OCI-LY1 (cell line): ENCODE measurements at regions not wholly inside any gene's neighbourhood (a gene's known extent, or its start where the extent isn't known, plus 50 kb on each side); places are given as distances from the start of the nearest gene placed in this dataset.

Source experiments
- H2AFZ ChIP-seq: fragments of 200-600 bp; sonication (generic), shearing (Covaris generic); 2 replicates; pipeline ENCODE4 v1.6.0; 2014; ENCODE audit warnings: antibody characterized with exemption, mild to moderate bottlenecking, low read length
- H3F3A ChIP-seq: fragments of 200-600 bp; sonication (generic), shearing (Covaris generic); 2 replicates; pipeline ENCODE4 v1.6.0; 2014; ENCODE audit warnings: mild to moderate bottlenecking, antibody characterized with exemption, low read length, moderate library complexity; ENCODE audit not compliant: insufficient read depth
- H3K27ac ChIP-seq: fragments of 200-600 bp; sonication (generic); 2 replicates; pipeline ENCODE4 v1.5.1; 2014; ENCODE audit warnings: low read length, mixed run types, mild to moderate bottlenecking, low read depth; ENCODE audit not compliant: poor library complexity, severe bottlenecking
- H3K27me3 ChIP-seq: fragments of 200-600 bp; sonication (generic); 2 replicates; pipeline ENCODE4 v1.6.0; 2014; ENCODE audit warnings: antibody characterized with exemption, mild to moderate bottlenecking, low read length, moderate library complexity; ENCODE audit not compliant: insufficient read depth
- H3K36me3 ChIP-seq: fragments of 200-600 bp; sonication (generic); 2 replicates; pipeline ENCODE4 v1.6.1; 2014; ENCODE audit warnings: mild to moderate bottlenecking, antibody characterized with exemption, low read length, moderate library complexity, mixed read lengths; ENCODE audit not compliant: insufficient read depth
- H3K4me1 ChIP-seq: fragments of 200-600 bp; sonication (generic); 2 replicates; pipeline ENCODE4 v1.5.1; 2014; ENCODE audit warnings: mild to moderate bottlenecking, low read length, moderate library complexity; ENCODE audit not compliant: insufficient read depth, severe bottlenecking
- H3K4me2 ChIP-seq: fragments of 200-600 bp; sonication (generic), shearing (Covaris generic); 2 replicates; pipeline ENCODE4 v1.6.1; 2014; ENCODE audit warnings: low read length
- H3K4me3 ChIP-seq: fragments of 200-600 bp; sonication (generic); 2 replicates; pipeline ENCODE4 v1.5.1; 2014; ENCODE audit warnings: low read length, low read depth, mild to moderate bottlenecking, mixed read lengths; ENCODE audit not compliant: poor library complexity, severe bottlenecking
- H3K79me2 ChIP-seq: fragments of 200-600 bp; shearing (Covaris generic); 2 replicates; pipeline ENCODE4 v1.6.1; 2016; ENCODE audit warnings: mixed run types, low read length, mixed read lengths; ENCODE audit not compliant: insufficient read depth
- H3K9ac ChIP-seq: fragments of 200-600 bp; sonication (generic), shearing (Covaris generic); 2 replicates; pipeline ENCODE4 v1.6.1; 2014; ENCODE audit warnings: mild to moderate bottlenecking, low read length, mixed read lengths
- H3K9me2 ChIP-seq: fragments of 200-600 bp; sonication (generic), shearing (Covaris generic); 2 replicates; pipeline ENCODE4 v1.6.1; 2014; ENCODE audit warnings: low read depth, mild to moderate bottlenecking, low read length, mixed read lengths
- H3K9me3 ChIP-seq: fragments of 200-600 bp; shearing (Covaris generic); 2 replicates; pipeline ENCODE4 v1.6.1; 2014; ENCODE audit warnings: low read length, mixed read lengths
- H4K20me1 ChIP-seq: fragments of 200-600 bp; sonication (generic), shearing (Covaris generic); 2 replicates; pipeline ENCODE4 v1.6.0; 2016; ENCODE audit warnings: mild to moderate bottlenecking, low read length; ENCODE audit not compliant: insufficient read depth
- EZH2 ChIP-seq: fragments of 200-600 bp; sonication (generic), shearing (Covaris generic); IDR thresholded peaks from 2 replicates; pipeline ENCODE4 v1.8.0; 2017; ENCODE audit warnings: borderline replicate concordance, mixed run types, mild to moderate bottlenecking, antibody characterized with exemption, low read length, moderate library complexity, mixed read lengths
- TF ChIP-seq, protein P1 (sequence below): fragments of 200-600 bp; sonication (generic), shearing (Covaris generic); IDR thresholded peaks from 2 replicates; pipeline ENCODE4 v1.5.1; 2017; ENCODE audit warnings: mild to moderate bottlenecking, antibody characterized with exemption, low read length, moderate library complexity, mixed read lengths

DNA sequence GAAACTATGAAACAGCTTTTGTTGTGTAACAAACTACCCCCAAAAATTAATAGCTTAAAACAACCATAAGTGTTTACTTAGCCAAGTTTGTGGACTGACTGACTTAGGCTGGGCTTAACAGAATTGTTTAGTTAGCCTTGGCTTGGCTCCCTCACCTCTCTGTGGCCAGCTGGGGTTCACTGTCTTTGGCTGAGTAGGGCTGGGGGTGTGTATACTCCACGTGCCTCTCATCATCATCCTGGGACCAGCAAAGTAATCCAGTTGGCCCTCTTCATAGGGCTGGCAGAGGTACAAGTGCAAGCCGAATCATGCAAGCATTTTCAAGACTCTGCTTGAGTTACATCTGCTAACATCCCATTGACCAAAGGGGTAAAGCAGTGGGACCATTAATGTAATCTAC, 252.3 kb downstream of the BRINP2 start:
- Histone ChIP-seq H3K9ac (no peak overlapping the region), H4K20me1 (no peaks in the 10 kb centered on the region), H3K36me3 (no peaks in the 10 kb centered on the region), H3K27ac (no peak overlapping the region), H3K9me2 (no peaks in the 10 kb centered on the region), H3F3A (no peaks in the 10 kb centered on the region), H3K4me1 (no peaks in the 10 kb centered on the region), H2AFZ (no peak overlapping the region), H3K4me2 (no peak overlapping the region), H3K9me3 (no peaks in the 10 kb centered on the region), H3K4me3 (no peak overlapping the region), H3K79me2 (no peaks in the 10 kb centered on the region), H3K27me3 (no peaks in the 10 kb centered on the region)
- TF ChIP-seq, protein P1, sequence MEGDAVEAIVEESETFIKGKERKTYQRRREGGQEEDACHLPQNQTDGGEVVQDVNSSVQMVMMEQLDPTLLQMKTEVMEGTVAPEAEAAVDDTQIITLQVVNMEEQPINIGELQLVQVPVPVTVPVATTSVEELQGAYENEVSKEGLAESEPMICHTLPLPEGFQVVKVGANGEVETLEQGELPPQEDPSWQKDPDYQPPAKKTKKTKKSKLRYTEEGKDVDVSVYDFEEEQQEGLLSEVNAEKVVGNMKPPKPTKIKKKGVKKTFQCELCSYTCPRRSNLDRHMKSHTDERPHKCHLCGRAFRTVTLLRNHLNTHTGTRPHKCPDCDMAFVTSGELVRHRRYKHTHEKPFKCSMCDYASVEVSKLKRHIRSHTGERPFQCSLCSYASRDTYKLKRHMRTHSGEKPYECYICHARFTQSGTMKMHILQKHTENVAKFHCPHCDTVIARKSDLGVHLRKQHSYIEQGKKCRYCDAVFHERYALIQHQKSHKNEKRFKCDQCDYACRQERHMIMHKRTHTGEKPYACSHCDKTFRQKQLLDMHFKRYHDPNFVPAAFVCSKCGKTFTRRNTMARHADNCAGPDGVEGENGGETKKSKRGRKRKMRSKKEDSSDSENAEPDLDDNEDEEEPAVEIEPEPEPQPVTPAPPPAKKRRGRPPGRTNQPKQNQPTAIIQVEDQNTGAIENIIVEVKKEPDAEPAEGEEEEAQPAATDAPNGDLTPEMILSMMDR = no peak
- no peak for TF ChIP-seq EZH2

DNA sequence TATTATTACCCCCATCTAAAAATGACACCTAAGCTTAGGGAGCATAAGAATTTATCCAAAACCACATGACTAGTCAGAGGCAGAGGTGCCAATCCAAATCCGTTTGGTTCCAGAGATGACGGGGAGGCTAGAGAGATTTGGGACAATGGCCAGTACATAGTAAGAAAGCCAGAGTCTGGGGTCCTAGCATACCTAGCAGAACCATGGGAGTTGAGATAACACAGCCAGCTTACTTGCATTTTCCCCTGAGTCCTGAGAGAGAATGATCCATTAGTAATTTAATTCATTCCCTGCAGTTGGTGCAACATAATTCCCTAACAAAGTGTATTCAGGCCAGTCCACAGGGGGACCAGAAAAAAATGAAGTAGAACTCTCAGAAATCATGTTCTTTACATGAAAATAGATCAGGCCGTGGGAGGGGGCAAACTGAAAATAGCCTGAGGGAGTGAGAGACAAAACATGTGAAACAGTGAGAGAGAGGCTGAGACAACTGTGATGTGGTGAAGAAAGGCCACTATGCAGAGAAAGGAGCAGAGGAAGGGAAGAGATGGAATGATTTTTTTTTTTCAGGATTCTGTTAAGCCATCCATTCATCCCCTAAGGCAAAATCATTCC, 243.3 kb downstream of the BRINP2 start:
- no peaks in the 10 kb centered on the region for H3K36me3 ChIP-seq
- H3K79me2 ChIP-seq = no peaks in the 10 kb centered on the region
- H3K4me3 ChIP-seq = no peak overlapping the region
- H3F3A ChIP-seq = no peaks in the 10 kb centered on the region
- H4K20me1 ChIP-seq = no peaks in the 10 kb centered on the region
- no peaks in the 10 kb centered on the region for H3K9me2 ChIP-seq
- no peaks in the 10 kb centered on the region for H3K9me3 ChIP-seq
- H3K4me1 ChIP-seq = no peaks in the 10 kb centered on the region
- no peak overlapping the region for H2AFZ ChIP-seq
- H3K27ac ChIP-seq = no peak overlapping the region
- H3K9ac ChIP-seq = no peak overlapping the region
- TF ChIP-seq, protein P1 = no peak
- TF ChIP-seq EZH2 = no peak
- no peaks in the 10 kb centered on the region for H3K27me3 ChIP-seq
- H3K4me2 ChIP-seq = no peak overlapping the region

DNA sequence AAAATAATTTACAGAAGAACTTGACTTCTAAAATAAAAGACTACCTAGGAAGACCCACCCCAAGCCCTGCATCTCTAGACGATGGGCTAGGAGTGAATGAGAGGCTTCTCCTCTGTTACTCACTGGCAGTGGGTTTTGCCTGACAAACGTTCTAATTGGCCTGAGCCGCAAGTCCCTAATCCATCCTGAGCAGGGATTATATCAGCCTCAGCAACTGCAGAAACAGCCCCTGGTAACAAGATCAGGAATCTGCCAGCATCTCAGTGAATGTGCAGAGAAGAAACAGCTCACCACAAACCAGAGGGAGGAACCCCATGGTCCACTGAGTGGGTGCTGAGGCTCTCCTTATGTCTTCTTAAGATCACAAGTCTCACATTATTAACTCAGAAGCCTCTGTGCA, 240.6 kb downstream of the BRINP2 start:
- H3K4me2 ChIP-seq = no peak overlapping the region
- no peaks in the 10 kb centered on the region for H4K20me1 ChIP-seq
- no peaks in the 10 kb centered on the region for H3K27me3 ChIP-seq
- H3K9me2 ChIP-seq = no peaks in the 10 kb centered on the region
- no peak overlapping the region for H3K4me3 ChIP-seq
- no peak overlapping the region for H2AFZ ChIP-seq
- H3K36me3 ChIP-seq = no peaks in the 10 kb centered on the region
- no peak overlapping the region for H3K9ac ChIP-seq
- TF ChIP-seq, protein P1 = no peak
- no peak for TF ChIP-seq EZH2
- no peaks in the 10 kb centered on the region for H3K79me2 ChIP-seq
- no peak overlapping the region for H3K27ac ChIP-seq
- no peaks in the 10 kb centered on the region for H3K4me1 ChIP-seq
- H3F3A ChIP-seq = no peaks in the 10 kb centered on the region
- no peaks in the 10 kb centered on the region for H3K9me3 ChIP-seq
